GM12892 (cell line): ENCODE measurements at regions not wholly inside any gene's neighbourhood (a gene's known extent, or its start where the extent isn't known, plus 50 kb on each side); places are given as distances from the start of the nearest gene placed in this dataset.

Source experiments
- DNase-seq: peaks from one replicate; pipeline ENCODE4 v3.0.0; 2011; ENCODE audit not compliant: insufficient read length
- FAIRE-seq: peaks from 2 replicates; lab custom pipeline; 2011; peaks lifted over from hg19 to GRCh38; lab: Jason Lieb, UNC
- POLR2A ChIP-seq: IDR thresholded peaks from 2 replicates; pipeline ENCODE4 v1.6.1; 2011; ENCODE audit warnings: low read depth, low read length, control low read depth
- POLR2AphosphoS5 ChIP-seq: IDR thresholded peaks from 2 replicates; pipeline ENCODE4 v1.6.1; 2011; ENCODE audit warnings: low read depth, low read length, control low read depth
- TAF1 ChIP-seq: IDR thresholded peaks from 2 replicates; pipeline ENCODE4 v1.6.1; 2011; ENCODE audit warnings: low read depth, mild to moderate bottlenecking, control low read depth, low read length, borderline replicate concordance

GRCh38 chr15:38650384-38650783, 85.8 kb upstream of the RASGRP1 start:
- DNase-seq (no peak), FAIRE-seq (peak; percentile 17)
- TF ChIP-seq TAF1 = no peak
- no peak for TF ChIP-seq POLR2AphosphoS5
- no peak for TF ChIP-seq POLR2A

DNA sequence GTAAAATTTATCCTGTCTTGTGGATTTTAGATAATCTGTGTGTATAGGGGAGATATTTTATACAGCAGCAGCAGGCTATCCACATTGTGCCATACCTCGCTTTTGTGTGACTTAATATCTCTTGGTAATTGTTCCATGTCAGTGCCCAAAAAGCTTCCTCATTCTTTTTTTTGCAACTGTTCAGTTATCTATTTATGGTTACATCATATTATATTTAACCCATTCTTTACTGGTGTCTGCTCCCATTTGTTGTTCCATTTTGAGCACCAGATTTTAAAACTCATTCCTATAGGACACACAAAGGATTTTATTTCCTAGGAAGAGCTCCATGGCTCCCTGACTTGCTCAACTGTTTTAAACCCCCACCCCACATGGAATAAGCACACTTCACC, 86.3 kb upstream of the RASGRP1 start:
- DNase-seq (no peak), FAIRE-seq (peak; percentile 69)
- TF ChIP-seq POLR2A (no peak), POLR2AphosphoS5 (no peak), TAF1 (no peak)

- FAIRE-seq = no peak
- no peak for DNase-seq
- TF ChIP-seq POLR2AphosphoS5 (no peak), TAF1 (no peak), POLR2A (no peak)
Measured at GRCh38 chr15:38651328-38652038, 86.9 kb upstream of the RASGRP1 start.

DNA sequence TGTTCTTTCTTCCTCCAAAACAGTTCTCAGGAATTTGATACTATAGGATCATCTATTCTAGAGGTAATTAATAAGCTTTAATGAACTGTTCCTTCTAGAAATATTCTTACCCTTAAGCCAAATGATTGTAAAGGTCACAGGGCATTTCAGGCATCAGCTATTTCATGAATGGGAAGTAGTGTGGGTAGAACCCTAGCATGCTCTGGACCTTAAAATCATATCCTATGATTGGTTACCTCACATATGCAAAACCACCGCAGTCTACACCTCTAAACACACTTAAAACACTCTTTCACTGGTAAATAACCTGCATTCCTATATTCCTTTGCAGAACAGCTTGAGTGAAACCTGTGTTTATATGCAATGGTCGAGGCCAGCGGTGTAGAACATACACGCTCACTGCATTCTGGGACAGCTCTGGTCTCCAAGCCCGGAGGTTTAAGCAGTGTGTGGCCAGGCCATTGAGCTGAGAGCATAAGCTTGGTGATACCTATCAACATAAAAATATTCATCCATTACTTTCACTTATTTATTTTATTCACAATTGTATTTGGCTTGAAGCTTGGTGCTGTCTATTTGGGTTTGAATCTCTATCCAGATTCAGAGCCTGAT, 87.7 kb upstream of the RASGRP1 start:
- FAIRE-seq (no peak), DNase-seq (no peak)
- no peak for TF ChIP-seq POLR2AphosphoS5
- TF ChIP-seq POLR2A = no peak
- no peak for TF ChIP-seq TAF1

DNA sequence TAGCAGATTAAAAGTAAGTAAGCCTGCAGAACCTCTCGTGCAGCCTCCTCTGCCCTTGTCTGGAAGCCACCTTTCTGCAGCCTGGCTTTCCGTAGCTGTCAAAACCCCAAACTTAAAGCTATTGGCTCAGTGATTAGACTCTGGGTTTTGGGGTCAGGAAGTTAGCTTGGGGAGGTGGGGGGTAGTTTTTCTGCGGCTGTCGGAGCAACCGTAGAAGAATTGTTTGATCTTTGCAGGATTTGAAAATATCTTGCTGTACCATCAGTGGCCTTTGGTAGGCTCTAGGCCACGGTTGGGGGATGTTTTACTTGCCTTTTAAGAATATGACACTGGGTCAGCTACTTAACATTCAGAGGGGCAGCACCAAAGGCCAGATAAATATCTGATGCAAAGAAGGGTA, 88.4 kb upstream of the RASGRP1 start:
- TF ChIP-seq TAF1 = no peak
- TF ChIP-seq POLR2A = no peak
- TF ChIP-seq POLR2AphosphoS5 = no peak
- DNase-seq (no peak), FAIRE-seq (peak; percentile 77)

DNA sequence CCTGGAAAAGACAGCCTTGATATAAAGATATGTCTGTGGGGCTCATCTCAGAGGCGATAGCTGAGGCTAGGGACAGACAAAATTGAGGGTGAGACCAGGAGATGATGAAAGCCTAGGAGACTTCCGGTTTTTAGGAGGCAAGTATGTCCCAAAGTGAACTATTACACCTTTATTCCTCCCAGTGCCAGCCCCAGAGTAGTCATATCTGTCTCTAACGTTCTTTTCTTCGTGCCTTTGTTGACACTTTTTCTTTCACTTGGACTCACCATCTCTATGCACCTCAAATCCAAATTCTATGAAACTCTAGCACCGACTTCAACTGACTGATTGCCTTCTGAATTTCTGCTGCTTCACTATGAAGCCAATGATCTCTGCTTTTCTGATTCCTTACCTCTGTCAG, 93.8 kb upstream of the RASGRP1 start:
- TF ChIP-seq TAF1 = no peak
- no peak for TF ChIP-seq POLR2AphosphoS5
- no peak for TF ChIP-seq POLR2A
- DNase-seq = no peak
- FAIRE-seq = no peak

- no peak for DNase-seq
- TF ChIP-seq TAF1 (no peak), POLR2A (no peak), POLR2AphosphoS5 (no peak)
- no peak for FAIRE-seq
Measured at GRCh38 chr15:38660738-38661137, 96.1 kb upstream of the RASGRP1 start.

- TF ChIP-seq TAF1 (no peak), POLR2A (no peak)
- peak; percentile 90 for FAIRE-seq
- DNase-seq = no peak
Measured at GRCh38 chr15:38662033-38662802, 97.6 kb upstream of the RASGRP1 start.

DNA sequence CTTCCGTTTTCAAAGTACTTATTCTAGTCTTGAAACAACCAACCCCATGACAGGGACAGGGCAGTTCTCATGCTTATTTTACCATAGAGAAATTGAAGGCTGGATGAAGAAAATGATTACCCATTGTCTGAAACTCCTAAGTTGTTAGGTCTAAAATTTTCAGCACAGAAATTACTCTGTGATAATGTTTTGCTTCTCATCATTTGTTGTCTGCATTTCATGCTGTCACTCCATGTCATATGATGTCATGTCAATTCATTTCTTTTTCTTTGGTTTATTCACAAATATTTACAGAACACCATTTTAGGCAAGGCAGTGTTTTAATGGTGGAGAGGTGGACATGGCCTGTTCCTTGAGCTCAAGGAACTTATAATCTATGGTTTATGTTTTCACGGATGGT, 98.2 kb upstream of the RASGRP1 start:
- no peak for FAIRE-seq
- TF ChIP-seq TAF1 (no peak), POLR2A (no peak), POLR2AphosphoS5 (no peak)
- DNase-seq = no peak

- FAIRE-seq = peak; percentile 9
- TF ChIP-seq TAF1 = no peak
- no peak for TF ChIP-seq POLR2AphosphoS5
- no peak for TF ChIP-seq POLR2A
- no peak for DNase-seq
Measured at GRCh38 chr15:38665586-38666305, 101.1 kb upstream of the RASGRP1 start.

- TF ChIP-seq POLR2A (no peak), POLR2AphosphoS5 (no peak), TAF1 (no peak)
- no peak for DNase-seq
- FAIRE-seq = peak; percentile 63
Measured at GRCh38 chr15:38666865-38667510, 102.4 kb upstream of the RASGRP1 start.
